GM12878 (cell line): ENCODE measurements at regions not wholly inside any gene's neighbourhood (a gene's known extent, or its start where the extent isn't known, plus 50 kb on each side); places are given as distances from the start of the nearest gene placed in this dataset.

Experiments
- ATAC-seq: fragments of 200-7000 bp; cut with Tn5 transposase; 3 replicates; pipeline ENCODE4 v1.9.1; 2020; ENCODE audit warnings: mild to moderate bottlenecking, moderate library complexity
- BruUV-seq: library from RNA; stranded (reverse); fragments of 400-500 nt; replicated peaks from 2 replicates; lab custom pipeline; 2021; lab: Mats Ljungman, UMichigan
- CTCF ChIA-PET: fragments of 300-600 bp; sonication (Branson Sonifier 250); formaldehyde crosslinking; extraction: SDS; loops from one replicate; lab custom pipeline; 2021; ENCODE audit warnings: inconsistent platforms; lab: Yijun Ruan, JAX
- POLR2A ChIA-PET: fragments of 350-600 bp; formaldehyde crosslinking; extraction: SDS; loops from one replicate; lab custom pipeline; 2021; ENCODE audit warnings: inconsistent platforms; lab: Charles Lee
- RAD21 ChIA-PET: fragments of 300-600 bp; sonication (Branson Sonifier 250); formaldehyde crosslinking; loops from one replicate; lab custom pipeline; 2023; ENCODE audit warnings: antibody characterized with exemption; ENCODE audit not compliant: unreplicated experiment; lab: Charles Lee
- SMC1A ChIA-PET: fragments of 300-600 bp; sonication (Branson Sonifier 250); formaldehyde crosslinking; loops from one replicate; lab custom pipeline; 2023; ENCODE audit not compliant: unreplicated experiment, uncharacterized antibody; lab: Charles Lee
- DNase-seq: peaks from one replicate; pipeline ENCODE4 v3.0.0-alpha.2; 2011; ENCODE audit warnings: low read depth, low spot score
- FAIRE-seq: peaks from 3 replicates; lab custom pipeline; 2011; peaks lifted over from hg19 to GRCh38; lab: Jason Lieb, UNC
- H2AFZ ChIP-seq: 2 replicates; pipeline ENCODE4 v1.6.0; 2011; ENCODE audit warnings: low read depth, low read length, control low read depth; ENCODE audit not compliant: control insufficient read depth
- H3K27ac ChIP-seq: 2 replicates; pipeline ENCODE4 v1.5.1; 2011; ENCODE audit warnings: control low read depth; ENCODE audit not compliant: control insufficient read depth, insufficient read depth
- H3K27me3 ChIP-seq, 2 experiments: replicated peaks in 1 of 2; 2 replicates each; pipeline versions ENCODE4 v1.6.0 to v1.6.1; 2011; ENCODE audit warnings: low read length in 1 of 2; ENCODE audit not compliant: control insufficient read depth in 2 of 2, insufficient read depth in 2 of 2
- H3K36me3 ChIP-seq, 2 experiments: 2 replicates each; pipeline ENCODE4 v1.5.1; 2011; ENCODE audit warnings: low read length in 1 of 2; ENCODE audit not compliant: control insufficient read depth in 2 of 2, insufficient read depth in 2 of 2
- H3K4me1 ChIP-seq: 2 replicates; pipeline ENCODE4 v1.6.1; 2011; ENCODE audit warnings: mild to moderate bottlenecking, low read length, moderate library complexity, mixed read lengths; ENCODE audit not compliant: control insufficient read depth, insufficient read depth
- H3K4me2 ChIP-seq: 2 replicates; pipeline ENCODE4 v1.6.0; 2011; ENCODE audit warnings: control low read depth; ENCODE audit not compliant: control insufficient read depth, insufficient read depth
- H3K4me3 ChIP-seq: fragments of 200-600 bp; sonication (generic); 2 replicates; pipeline ENCODE4 v1.5.1; 2016
- H3K79me2 ChIP-seq: 2 replicates; pipeline ENCODE4 v1.6.0; 2011; ENCODE audit warnings: low read length; ENCODE audit not compliant: control insufficient read depth, insufficient read depth
- H3K9ac ChIP-seq: 2 replicates; pipeline ENCODE4 v1.8.0; 2011; ENCODE audit warnings: low read length, control low read depth, mixed read lengths; ENCODE audit not compliant: control insufficient read depth, insufficient read depth
- H3K9me3 ChIP-seq: replicated peaks from 3 replicates; pipeline ENCODE4 v1.5.1; 2011; ENCODE audit warnings: mild to moderate bottlenecking, low read length; ENCODE audit not compliant: control insufficient read depth, insufficient read depth
- H4K20me1 ChIP-seq: 2 replicates; pipeline ENCODE4 v1.6.0; 2011; ENCODE audit not compliant: control insufficient read depth, insufficient read depth
- HCFC1 ChIP-seq: fragments of 150-350 bp; IDR thresholded peaks from 2 replicates; pipeline ENCODE4 v1.6.1; 2014; ENCODE audit warnings: low read length
- MTA2 ChIP-seq: fragments of 450-650 bp; IDR thresholded peaks from 2 replicates; pipeline ENCODE4 v1.6.1; 2016; ENCODE audit warnings: low read depth, mild to moderate bottlenecking, moderate library complexity
- PBX3 ChIP-seq: IDR thresholded peaks from 2 replicates; pipeline ENCODE4 v1.6.1; 2011; ENCODE audit warnings: mild to moderate bottlenecking, low read depth, low read length, moderate library complexity; ENCODE audit not compliant: insufficient replicate concordance
- SMC3 ChIP-seq: IDR thresholded peaks from 2 replicates; pipeline ENCODE4 v1.6.1; 2011; ENCODE audit warnings: low read length, improper control_type of control experiment, borderline replicate concordance
- SREBF1 ChIP-seq: IDR thresholded peaks from 2 replicates; pipeline ENCODE4 v1.6.1; 2012; ENCODE audit warnings: mild to moderate bottlenecking, low read length
- ZNF622 ChIP-seq: fragments of 450-650 bp; IDR thresholded peaks from 2 replicates; pipeline ENCODE4 v1.6.1; 2017; ENCODE audit warnings: mild to moderate bottlenecking, inconsistent platforms
- WGBS: methylation state at CpG from one replicate; pipeline ENCODE4 v1.1.6; 2016; ENCODE audit warnings: low lambda C conversion rate; ENCODE audit not compliant: insufficient replicate concordance, insufficient coverage; ENCODE audit errors: missing lambda C conversion rate; 5-methylcytosine and 5-hydroxymethylcytosine counted together
- in situ Hi-C: fragments of 300-500 bp; cut with MboI; formaldehyde crosslinking; loops from 9 replicates; pipeline ENCODE4 v1.14.3; 2018; ENCODE audit warnings: mixed read lengths
- intact Hi-C: fragments of 100-400 bp; cut with micrococcal nuclease; formaldehyde crosslinking; loops from one replicate; pipeline ENCODE4 v1.14.2; 2022; ENCODE audit not compliant: unreplicated experiment
- TF ChIP-seq, protein P1 (sequence below): fragments of 450-650 bp; IDR thresholded peaks from 2 replicates; pipeline ENCODE4 v1.6.1; 2016; ENCODE audit warnings: mild to moderate bottlenecking

DNA sequence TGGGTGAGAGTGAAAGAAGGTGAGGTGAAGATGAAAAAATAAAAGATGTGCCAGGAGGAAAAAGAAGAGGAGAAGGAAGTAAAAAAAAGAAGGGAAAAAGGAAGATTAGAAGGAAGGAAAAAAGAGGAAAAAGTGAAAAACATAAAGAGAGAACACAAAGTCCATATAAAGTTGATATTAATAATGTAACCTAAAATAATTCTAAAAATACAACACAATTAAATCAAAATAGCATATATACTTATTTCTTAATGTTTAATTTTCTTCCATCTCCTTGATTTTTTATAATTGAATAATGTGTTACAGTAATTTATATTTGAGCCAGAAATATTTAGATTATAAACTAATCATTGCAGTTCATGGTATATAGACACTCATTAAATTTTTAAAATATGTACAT is 124.4 kb upstream of the NOVA1 start (continued):
- no peak for TF ChIP-seq PBX3

- no TSS peak for BruUV-seq
- intact Hi-C loops (no loop called here), in situ Hi-C loops (no loop called here)
- no peak overlapping the region for H3K4me2 ChIP-seq
- no peaks in the 10 kb centered on the region for H3K4me1 ChIP-seq
- no peaks in the 10 kb centered on the region for H3K9me3 ChIP-seq
- ChIA-PET RAD21 (no interaction called here), SMC1A (no interaction called here), POLR2A (no interaction called here), CTCF (no interaction called here)
- no peaks in the 10 kb centered on the region for H4K20me1 ChIP-seq
- no peak overlapping the region for H3K27ac ChIP-seq
- no peaks in the 10 kb centered on the region for H3K79me2 ChIP-seq
- H3K36me3 ChIP-seq, result no peaks in the 10 kb centered on the region
- no peak for TF ChIP-seq HCFC1
- TF ChIP-seq, protein P1, sequence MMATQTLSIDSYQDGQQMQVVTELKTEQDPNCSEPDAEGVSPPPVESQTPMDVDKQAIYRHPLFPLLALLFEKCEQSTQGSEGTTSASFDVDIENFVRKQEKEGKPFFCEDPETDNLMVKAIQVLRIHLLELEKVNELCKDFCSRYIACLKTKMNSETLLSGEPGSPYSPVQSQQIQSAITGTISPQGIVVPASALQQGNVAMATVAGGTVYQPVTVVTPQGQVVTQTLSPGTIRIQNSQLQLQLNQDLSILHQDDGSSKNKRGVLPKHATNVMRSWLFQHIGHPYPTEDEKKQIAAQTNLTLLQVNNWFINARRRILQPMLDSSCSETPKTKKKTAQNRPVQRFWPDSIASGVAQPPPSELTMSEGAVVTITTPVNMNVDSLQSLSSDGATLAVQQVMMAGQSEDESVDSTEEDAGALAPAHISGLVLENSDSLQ, result no peak
- no peak for TF ChIP-seq SREBF1
- no peak for TF ChIP-seq ZNF622
- TF ChIP-seq SMC3, result no peak
- TF ChIP-seq MTA2, result no peak
- DNase-seq, result no peak
- H3K9ac ChIP-seq, result no peak overlapping the region
- no peaks in the 10 kb centered on the region for H3K27me3 ChIP-seq
- 50% methylated on average over 3 of the region's 3 CpGs for WGBS
- H3K4me3 ChIP-seq, result no peak overlapping the region
- no peak for FAIRE-seq
- H2AFZ ChIP-seq, result no peak overlapping the region
- no peak for ATAC-seq
These were observed 132.0 kb upstream of the NOVA1 start for GRCh38 chr14:26729851-26730250.
